ENCODE measurements at regions not wholly inside any gene's neighbourhood (a gene's known extent, or its start where the extent isn't known, plus 50 kb on each side); places are given as distances from the start of the nearest gene placed in this dataset.

- TF ChIP-seq POLR2A (IDR thresholded peaks at IDR 0.05): no peak
- no peak for TF ChIP-seq CTCF (IDR thresholded peaks at IDR 0.05 in 4 of 5, conservative IDR thresholded peaks at IDR 0.05 in 1 of 5)
These were observed 576.9 kb downstream of the EBF1 start for GRCh38 chr5:158522776-158523175.

Measured in gastrocnemius medialis (tissue), 4 donors.